HG02678 (cell line): ENCODE measurements at regions not wholly inside any gene's neighbourhood (a gene's known extent, or its start where the extent isn't known, plus 50 kb on each side); places are given as distances from the start of the nearest gene placed in this dataset.

Experiments
- ATAC-seq: cut with Tn5 transposase; IDR thresholded peaks from one replicate; pipeline ENCODE4 v1.9.1; 2021; ENCODE audit warnings: mild to moderate bottlenecking, moderate library complexity; ENCODE audit not compliant: unreplicated experiment

- ATAC-seq = no peak
These were observed 813.1 kb upstream of the POU3F3 start for GRCh38 chr2:104040771-104041170.

DNA sequence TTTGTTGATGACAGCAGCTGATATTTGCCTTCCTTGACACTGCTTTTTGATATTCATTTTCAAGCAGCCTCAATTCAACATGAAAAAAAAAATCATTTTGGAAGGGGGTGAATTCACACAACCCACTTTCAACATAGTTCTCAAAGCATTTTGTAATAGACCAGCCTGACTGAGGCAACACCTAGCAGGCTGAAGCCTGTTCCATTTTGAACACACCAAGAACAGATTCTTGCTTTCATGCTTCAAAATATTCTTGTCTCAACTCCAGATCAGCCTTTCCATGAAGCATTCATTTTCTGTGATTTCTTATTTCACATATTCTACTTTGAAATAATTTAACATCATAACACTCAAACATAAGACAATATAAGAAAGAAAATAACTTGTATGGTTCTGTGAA, 812.6 kb upstream of the POU3F3 start:
- no peak for ATAC-seq

DNA sequence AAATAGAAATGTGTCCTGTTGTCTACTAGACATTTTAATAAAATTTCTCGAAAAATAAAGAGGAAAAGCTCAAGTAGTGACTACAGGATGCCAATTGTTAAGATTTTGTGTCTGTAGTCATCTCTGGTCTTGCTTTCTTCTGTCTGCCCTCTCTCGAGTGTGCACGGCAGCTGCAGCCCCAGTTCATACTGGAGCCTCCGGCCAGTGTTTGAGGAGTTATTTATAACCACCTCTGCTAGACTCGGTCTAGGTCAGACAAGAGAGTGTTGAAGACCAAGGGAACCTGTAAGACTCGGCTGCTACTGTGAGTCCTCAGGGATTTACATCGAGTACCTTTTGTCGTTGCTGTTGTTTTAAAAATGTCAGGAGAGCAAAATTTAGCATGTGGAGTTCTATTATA, 810.1 kb upstream of the POU3F3 start:
- no peak for ATAC-seq

DNA sequence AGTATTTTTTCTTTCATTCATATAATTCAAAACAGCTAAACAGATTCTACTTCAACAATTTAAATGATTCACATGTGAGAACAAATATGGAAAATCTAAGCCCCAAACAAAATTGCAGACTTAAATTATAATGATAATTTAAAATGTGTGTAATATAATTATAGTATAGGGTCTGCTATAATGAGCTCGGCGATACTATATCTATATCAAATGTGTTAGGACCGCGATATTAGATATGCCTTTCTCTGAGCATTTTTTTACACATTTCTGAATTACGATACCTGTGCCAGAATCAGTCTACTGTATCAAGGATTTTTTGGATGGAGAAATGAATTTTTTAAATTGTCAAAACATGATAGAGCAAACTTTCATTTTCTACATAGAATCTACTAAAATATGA, 808.8 kb upstream of the POU3F3 start:
- ATAC-seq = no peak

GRCh38 chr2:104046466-104046865, 807.4 kb upstream of the POU3F3 start:
- ATAC-seq = no peak

GRCh38 chr2:104047516-104047915, 806.4 kb upstream of the POU3F3 start:
- ATAC-seq = no peak

GRCh38 chr2:104049438-104049837, 804.5 kb upstream of the POU3F3 start:
- no peak for ATAC-seq

DNA sequence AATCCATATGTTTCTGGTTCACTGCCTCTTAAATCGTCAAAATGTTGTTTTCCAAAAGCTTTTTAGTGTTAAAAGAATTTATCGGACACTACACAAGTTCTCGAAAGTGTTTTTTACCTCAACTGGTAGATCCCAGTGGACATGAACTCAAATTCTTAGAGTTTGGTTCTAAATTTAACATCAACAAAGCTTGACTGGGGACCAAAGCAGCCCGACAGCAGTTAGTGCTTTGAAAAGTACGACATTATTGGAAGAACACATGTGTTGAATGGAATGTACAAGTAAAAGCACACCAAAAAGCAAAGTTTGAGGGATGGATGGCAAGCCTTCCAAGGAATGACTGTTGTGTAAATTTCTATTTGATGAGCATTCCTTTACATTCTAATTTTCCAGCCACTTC, 803.9 kb upstream of the POU3F3 start:
- no peak for ATAC-seq

- no peak for ATAC-seq
These were observed 803.2 kb upstream of the POU3F3 start for GRCh38 chr2:104050656-104051242.

- no peak for ATAC-seq
These were observed 802.1 kb upstream of the POU3F3 start for GRCh38 chr2:104051766-104052165.

DNA sequence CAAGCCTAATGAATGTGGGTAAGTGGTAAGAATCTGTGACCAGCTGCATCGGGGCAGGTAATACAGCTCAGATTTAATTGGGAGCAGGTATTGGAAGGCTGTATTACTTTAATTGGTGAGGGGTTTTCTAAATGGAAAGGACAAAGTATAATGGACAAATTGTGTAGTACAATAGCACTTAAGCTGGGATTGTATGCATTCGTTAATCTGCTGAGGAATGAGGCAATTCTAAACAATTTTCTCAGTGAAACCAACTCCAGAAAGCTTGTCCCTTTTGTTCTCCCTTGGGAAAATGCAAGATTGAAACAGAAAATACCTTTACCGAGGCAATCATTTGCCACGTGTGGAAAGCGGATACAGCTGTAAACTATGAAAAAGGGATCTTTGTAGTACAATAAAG, 801.6 kb upstream of the POU3F3 start:
- ATAC-seq = no peak

DNA sequence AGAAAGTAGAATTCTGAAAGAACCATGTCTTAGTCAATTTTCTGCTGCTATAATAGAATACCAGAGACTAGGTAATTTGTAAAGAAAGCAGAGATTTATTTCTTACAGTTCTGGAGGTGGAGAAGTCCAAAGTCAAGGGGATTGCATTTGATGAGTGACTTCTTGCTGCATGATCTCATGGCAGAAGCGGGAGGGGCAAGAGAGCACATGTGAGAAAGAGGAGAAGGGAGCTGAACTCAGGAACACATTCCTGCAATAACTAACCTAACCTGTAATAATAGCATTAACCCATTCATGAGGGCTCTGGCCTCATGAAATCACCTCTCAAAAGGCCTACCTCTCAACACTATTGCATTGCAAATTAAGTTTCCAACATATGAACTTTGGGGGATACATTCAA, 797.5 kb upstream of the POU3F3 start:
- no peak for ATAC-seq

GRCh38 chr2:104068665-104069064, 785.2 kb upstream of the POU3F3 start:
- ATAC-seq = no peak

DNA sequence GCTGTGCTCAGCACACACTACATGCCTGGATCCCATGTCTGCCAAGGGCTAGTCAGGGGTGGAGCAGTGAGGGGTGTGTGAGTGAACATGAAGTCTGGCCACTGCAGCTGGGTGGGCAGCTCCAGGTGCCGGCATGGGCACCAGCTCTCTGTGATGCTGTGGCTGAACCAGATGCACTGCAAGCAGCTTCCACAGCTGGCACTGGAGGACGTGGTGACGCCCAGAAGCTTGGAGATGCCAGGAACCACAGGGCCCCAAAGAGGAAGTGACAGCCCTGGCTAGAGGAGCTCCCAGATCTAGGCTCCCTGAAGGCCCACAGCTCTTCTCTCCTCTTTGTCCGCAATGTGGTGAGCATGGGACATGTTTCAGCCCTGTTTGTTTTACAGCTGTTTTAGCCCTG, 776.3 kb upstream of the POU3F3 start:
- ATAC-seq = no peak

DNA sequence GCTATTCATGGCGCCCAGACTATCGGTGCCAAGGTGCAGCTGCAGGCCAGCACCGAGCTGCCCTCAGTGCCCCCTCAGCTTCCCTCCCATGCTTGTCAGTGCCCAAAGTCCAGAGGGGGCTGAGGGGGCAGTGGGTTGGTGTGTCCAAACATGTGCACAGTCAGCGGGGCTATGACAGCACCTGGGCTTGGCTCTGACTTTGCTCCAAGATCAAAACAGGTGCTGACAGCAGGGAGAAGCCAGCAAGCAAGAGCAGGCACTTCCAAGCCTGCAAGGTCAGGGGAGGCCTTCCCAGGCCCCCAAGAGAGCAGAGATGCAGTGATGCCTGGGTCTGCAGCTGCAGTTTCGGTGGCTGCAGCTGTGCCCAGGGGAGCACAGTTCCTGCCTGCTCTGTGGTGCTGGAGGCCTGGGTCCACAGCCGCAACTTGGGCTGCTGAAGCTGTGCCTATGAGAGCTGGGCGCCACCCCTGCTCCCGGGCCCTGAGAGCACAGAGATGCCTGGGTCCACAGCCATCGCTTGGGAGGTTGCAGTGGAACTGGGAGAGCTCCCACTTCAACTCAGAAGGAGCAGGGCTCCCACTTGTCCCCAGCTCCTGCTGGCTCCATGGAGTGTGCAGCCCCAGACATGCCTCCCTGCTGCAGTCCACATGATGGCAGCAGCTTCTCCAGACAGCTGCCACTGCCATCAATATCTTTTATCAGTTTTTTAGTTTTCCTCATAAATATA, 775.3 kb upstream of the POU3F3 start:
- no peak for ATAC-seq

DNA sequence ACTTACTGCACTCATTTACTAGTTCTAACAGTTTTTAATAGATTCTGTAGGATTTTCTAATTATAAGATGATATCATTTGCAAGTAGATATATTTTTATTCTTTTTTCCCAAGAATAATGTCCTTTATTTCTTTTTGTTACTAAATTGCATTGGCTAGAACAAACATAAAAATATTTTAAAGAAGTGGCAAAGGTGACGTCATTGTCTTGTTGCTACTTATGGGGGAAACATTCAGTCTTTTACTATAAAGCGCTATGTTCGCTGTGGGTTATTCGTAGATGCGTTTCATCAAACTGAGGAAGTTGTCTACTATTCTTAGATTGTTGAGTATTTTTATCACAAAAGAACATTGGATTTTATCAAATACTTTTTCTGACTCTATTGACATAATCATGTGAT, 765.2 kb upstream of the POU3F3 start:
- ATAC-seq = no peak

GRCh38 chr2:104090407-104090806, 763.5 kb upstream of the POU3F3 start:
- no peak for ATAC-seq

DNA sequence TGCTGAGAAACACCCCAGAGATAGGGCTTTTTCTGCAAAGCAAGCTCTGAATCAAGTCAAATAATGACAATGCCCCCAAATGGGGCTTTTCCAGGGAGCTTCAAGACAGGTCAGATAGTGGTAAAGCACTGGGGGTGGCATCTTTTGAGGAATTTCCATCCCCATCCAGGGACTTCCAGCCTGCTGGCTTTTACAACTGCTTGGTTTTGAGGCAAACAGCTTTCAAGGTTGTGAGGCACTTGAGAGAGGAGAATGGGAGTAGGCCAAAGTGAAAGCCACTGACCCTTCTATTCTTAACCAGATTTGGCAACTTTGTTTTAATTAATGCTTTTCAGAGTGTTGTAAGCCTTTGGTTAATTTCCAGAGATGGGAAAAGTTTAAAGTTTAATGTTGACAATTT, 762.0 kb upstream of the POU3F3 start:
- no peak for ATAC-seq

DNA sequence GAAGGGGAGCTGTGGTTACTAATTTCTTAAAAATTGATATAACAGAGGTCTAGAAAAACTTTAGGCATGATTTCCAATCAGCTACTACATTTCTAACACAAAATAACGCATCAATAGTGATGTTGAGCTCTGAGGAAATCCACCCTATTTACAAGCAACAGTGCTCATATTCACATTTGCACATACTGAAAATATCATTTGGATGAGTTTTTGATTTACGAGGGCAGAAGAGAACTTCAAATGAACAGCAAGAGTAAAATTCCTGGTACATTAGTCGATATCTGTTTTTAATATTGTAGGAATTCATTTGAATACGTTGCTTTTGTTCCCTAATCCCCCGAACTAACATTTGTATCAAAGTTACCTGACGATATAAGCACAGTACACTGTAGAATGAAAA, 761.0 kb upstream of the POU3F3 start:
- ATAC-seq = no peak

GRCh38 chr2:104102615-104103014, 751.3 kb upstream of the POU3F3 start:
- ATAC-seq = no peak

DNA sequence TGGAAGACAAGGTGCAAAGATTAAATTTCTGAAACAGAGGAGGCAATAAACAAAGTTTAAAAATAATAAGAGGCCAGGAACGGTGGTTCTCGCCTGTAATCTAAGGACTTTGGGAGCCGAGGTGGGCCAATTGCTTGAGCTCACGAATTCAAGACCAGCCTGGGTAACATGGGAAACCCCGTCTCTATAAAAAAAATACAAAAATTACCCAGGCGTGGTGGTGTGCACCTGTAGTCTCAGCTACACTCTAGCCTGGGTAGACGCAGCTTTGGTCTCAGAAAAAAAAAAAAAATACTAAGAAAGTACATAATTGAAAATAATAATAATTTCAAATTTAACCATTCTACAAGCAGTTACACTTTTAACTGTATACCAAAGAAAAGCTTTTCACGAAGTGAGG, 744.6 kb upstream of the POU3F3 start:
- ATAC-seq = no peak

- ATAC-seq = no peak
These were observed 735.0 kb upstream of the POU3F3 start for GRCh38 chr2:104118889-104119288.

- no peak for ATAC-seq
These were observed 733.7 kb upstream of the POU3F3 start for GRCh38 chr2:104120171-104120570.
